HG03095 (cell line): ENCODE measurements at regions not wholly inside any gene's neighbourhood (a gene's known extent, or its start where the extent isn't known, plus 50 kb on each side); places are given as distances from the start of the nearest gene placed in this dataset.
A peak's percentile ranks its signal among the peaks of the same experiment; 100 is the strongest.
"Not testable (repeated sequence)": the region's sequence is repeated elsewhere in the genome, so short reads cannot be mapped to it uniquely, and the experiment has no call there.

Source experiments
- ATAC-seq: cut with Tn5 transposase; IDR thresholded peaks from one replicate; pipeline ENCODE4 v1.9.1; 2021; ENCODE audit warnings: moderate library complexity; ENCODE audit not compliant: unreplicated experiment

- ATAC-seq: not testable (repeated sequence)
These were observed 278.8 kb downstream of the FAM47B start for GRCh38 chrX:35221391-35221790.

- ATAC-seq: no peak
These were observed 301.6 kb downstream of the FAM47B start for GRCh38 chrX:35244088-35244741.

GRCh38 chrX:35244796-35245508 is 302.4 kb downstream of the FAM47B start:
- ATAC-seq: no peak

GRCh38 chrX:35251226-35251625 is 308.6 kb downstream of the FAM47B start:
- no peak for ATAC-seq

GRCh38 chrX:35276115-35276514 is 333.5 kb downstream of the FAM47B start:
- ATAC-seq: no peak

- no peak for ATAC-seq
These were observed 342.8 kb downstream of the FAM47B start for GRCh38 chrX:35285289-35285962.

- ATAC-seq: no peak
These were observed 346.1 kb downstream of the FAM47B start for GRCh38 chrX:35288657-35289056.

GRCh38 chrX:35289952-35290351 is 347.4 kb downstream of the FAM47B start:
- no peak for ATAC-seq

- no peak for ATAC-seq
These were observed 348.4 kb downstream of the FAM47B start for GRCh38 chrX:35291013-35291412.

GRCh38 chrX:35292522-35292921 is 349.9 kb downstream of the FAM47B start:
- ATAC-seq: no peak

GRCh38 chrX:35305037-35305436 is 362.4 kb downstream of the FAM47B start:
- not testable (repeated sequence) for ATAC-seq

GRCh38 chrX:35339796-35340195 is 397.2 kb downstream of the FAM47B start:
- no peak for ATAC-seq

- no peak for ATAC-seq
These were observed 397.9 kb downstream of the FAM47B start for GRCh38 chrX:35340465-35340864.

GRCh38 chrX:35351212-35351611 is 408.6 kb downstream of the FAM47B start:
- ATAC-seq: no peak

- ATAC-seq: no peak
These were observed 409.3 kb downstream of the FAM47B start for GRCh38 chrX:35351795-35352483.

- no peak for ATAC-seq
These were observed 415.1 kb downstream of the FAM47B start for GRCh38 chrX:35357656-35358055.

GRCh38 chrX:35362866-35363265 is 420.3 kb downstream of the FAM47B start:
- ATAC-seq: no peak

- ATAC-seq: no peak
These were observed 424.0 kb upstream of the MAGEB16 start for GRCh38 chrX:35374116-35374515.

- ATAC-seq: peak; percentile 83
These were observed 417.1 kb upstream of the MAGEB16 start for GRCh38 chrX:35380808-35381700.

- ATAC-seq: not testable (repeated sequence)
These were observed 416.4 kb upstream of the MAGEB16 start for GRCh38 chrX:35381709-35382108.
